Transverse colon (tissue), 4 donors: ENCODE measurements at regions not wholly inside any gene's neighbourhood (a gene's known extent, or its start where the extent isn't known, plus 50 kb on each side); places are given as distances from the start of the nearest gene placed in this dataset.
"Not testable (repeated sequence)": the region's sequence is repeated elsewhere in the genome, so short reads cannot be mapped to it uniquely, and the experiment has no call there.

Source experiments
- DNase-seq: peaks from one replicate; pipeline ENCODE4 v3.0.0-alpha.2; 2019
- H3K27ac ChIP-seq, 4 donors: fragments of 200-600 bp; sonication (generic); 2 replicates each; pipeline ENCODE4 v1.5.1; 2016 to 2018; ENCODE audit warnings: inconsistent platforms in 4 of 4
- H3K27me3 ChIP-seq: fragments of 200-600 bp; sonication (generic); 2 replicates; pipeline ENCODE4 v1.5.1; 2017; ENCODE audit warnings: inconsistent platforms
- H3K36me3 ChIP-seq, 4 donors: fragments of 200-600 bp; sonication (generic); 2 replicates each; pipeline ENCODE4 v1.5.1; 2017 to 2019; ENCODE audit warnings: inconsistent platforms in 4 of 4
- H3K4me1 ChIP-seq, 4 donors: fragments of 200-600 bp; sonication (generic); 2 replicates each; pipeline ENCODE4 v1.5.1; 2017 to 2020; ENCODE audit warnings: inconsistent platforms in 4 of 4
- H3K4me3 ChIP-seq, 4 donors: fragments of 200-600 bp; sonication (generic); 1 replicate in 1 of 4; 2 replicates in 3 of 4; pipeline versions ENCODE4 v1.5.1 to v1.6.1; 2017 to 2019; ENCODE audit warnings: inconsistent platforms in 4 of 4
- H3K9me3 ChIP-seq, 2 donors: fragments of 200-600 bp; sonication (generic); 2 replicates each; pipeline ENCODE4 v1.5.1; 2017 to 2019; ENCODE audit warnings: inconsistent platforms in 2 of 2
- CTCF ChIP-seq, 5 experiments: fragments of 200-600 bp in 3 of 5; fragments of 450-650 bp in 2 of 5; sonication (generic) in 3 of 5; IDR thresholded peaks; 1 replicate in 2 of 5; 2 replicates in 3 of 5; pipeline ENCODE4 v1.5.1; 2016 to 2017; ENCODE audit warnings: antibody characterized with exemption in 5 of 5, inconsistent platforms in 3 of 5, mild to moderate bottlenecking in 2 of 5, moderate library complexity in 1 of 5
- EP300 ChIP-seq: sonication (generic); formaldehyde crosslinking; IDR thresholded peaks from one replicate; pipeline ENCODE4 v1.6.1; 2017; ENCODE audit warnings: antibody characterized with exemption, low read depth
- POLR2A ChIP-seq: fragments of 450-650 bp; IDR thresholded peaks from one replicate; pipeline ENCODE4 v1.6.1; 2016; ENCODE audit warnings: antibody characterized with exemption, mild to moderate bottlenecking, moderate library complexity
- POLR2AphosphoS5 ChIP-seq, 3 donors: sonication (generic); formaldehyde crosslinking; IDR thresholded peaks; one replicate each; pipeline ENCODE4 v1.6.1; 2016; ENCODE audit warnings: antibody characterized with exemption in 3 of 3
- WGBS, 2 donors: methylation state at CpG; one replicate each; pipeline ENCODE4 v1.1.5; 2018; ENCODE audit warnings: low coverage in 1 of 2; 5-methylcytosine and 5-hydroxymethylcytosine counted together
- in situ Hi-C, 4 donors: fragments of 200-750 bp; cut with MboI; loops; one replicate each; pipeline versions ENCODE4 v1.15.0 to v1.15.1; 2017; ENCODE audit warnings: low sequenced_read_pairs in 3 of 4, low pct_ligation_motif_present in 1 of 4, low pct_unique_long_range_greater_than_20kb in 1 of 4
- intact Hi-C: fragments of 100-400 bp; cut with DNase I; formaldehyde crosslinking; loops from one replicate; pipeline ENCODE4 v1.15.1; 2023; ENCODE audit warnings: low total_unique reads

- in situ Hi-C loops = no loop called here
- H3K36me3 ChIP-seq = no peaks in the 10 kb centered on the region
- H3K4me3 ChIP-seq = no peak overlapping the region
- no peaks in the 10 kb centered on the region for H3K27me3 ChIP-seq
- WGBS, 2 donors = 50 to 72% methylated on average over 2 to 13 of the region's 14 CpGs
- no peak overlapping the region for H3K27ac ChIP-seq
- no peak for DNase-seq
- no peaks in the 10 kb centered on the region for H3K9me3 ChIP-seq
- TF ChIP-seq POLR2A (no peak), POLR2AphosphoS5 (IDR thresholded peaks at IDR 0.05) (no peak), EP300 (no peak), CTCF (IDR thresholded peaks at IDR 0.05) (no peak)
- H3K4me1 ChIP-seq = no peaks in the 10 kb centered on the region
- intact Hi-C loops = no loop called here
Measured at GRCh38 chr2:16392647-16393499, 272.8 kb downstream of the CYRIA start.

GRCh38 chr2:16391986-16392385 is 273.6 kb downstream of the CYRIA start:
- WGBS, 2 donors = 83% methylated on average over 5 of the region's 5 CpGs; no CpG with 5 or more reads in 1 of the 2 donors
- intact Hi-C loops = no loop called here
- no peak overlapping the region for H3K4me3 ChIP-seq

GRCh38 chr2:16390561-16390960 is 275.1 kb downstream of the CYRIA start:
- Histone ChIP-seq H3K4me1 (no peaks in the 10 kb centered on the region), H3K27ac (no peak overlapping the region), H3K9me3 (no peaks in the 10 kb centered on the region), H3K36me3 (no peaks in the 10 kb centered on the region), H3K27me3 (no peaks in the 10 kb centered on the region), H3K4me3 (no peak overlapping the region)
- no peak for DNase-seq
- in situ Hi-C loops = no loop called here
- WGBS, 2 donors = 80 to 87% methylated on average over 5 to 6 of the region's 6 CpGs
- no peak for TF ChIP-seq POLR2AphosphoS5 (IDR thresholded peaks at IDR 0.05)
- no peak for TF ChIP-seq CTCF (IDR thresholded peaks at IDR 0.05)
- TF ChIP-seq POLR2A = no peak
- intact Hi-C loops = no loop called here

More at GRCh38 chr2:16391986-16392385, 273.6 kb downstream of the CYRIA start:
- Histone ChIP-seq H3K9me3 (no peaks in the 10 kb centered on the region), H3K27me3 (no peaks in the 10 kb centered on the region), H3K27ac (no peak overlapping the region), H3K4me1 (no peaks in the 10 kb centered on the region), H3K36me3 (no peaks in the 10 kb centered on the region)
- in situ Hi-C loops = no loop called here
- no peak for DNase-seq
- TF ChIP-seq EP300 (no peak), POLR2AphosphoS5 (IDR thresholded peaks at IDR 0.05) (no peak), POLR2A (no peak), CTCF (IDR thresholded peaks at IDR 0.05) (no peak)

- in situ Hi-C loops = no loop called here
- no peaks in the 10 kb centered on the region for H3K4me1 ChIP-seq
- intact Hi-C loops = no loop called here
- H3K36me3 ChIP-seq = no peaks in the 10 kb centered on the region
- no peak overlapping the region for H3K27ac ChIP-seq
- DNase-seq = no peak
- no peak overlapping the region for H3K4me3 ChIP-seq
- 92% methylated on average over 3 of the region's 3 CpGs; no CpG with 5 or more reads in 1 of the 2 donors for WGBS, 2 donors
- TF ChIP-seq CTCF (IDR thresholded peaks at IDR 0.05) = no peak
- no peak for TF ChIP-seq POLR2A
- no peak for TF ChIP-seq EP300
- TF ChIP-seq POLR2AphosphoS5 (IDR thresholded peaks at IDR 0.05) = no peak
- H3K27me3 ChIP-seq = no peaks in the 10 kb centered on the region
- H3K9me3 ChIP-seq = no peaks in the 10 kb centered on the region
Measured at GRCh38 chr2:16389611-16390010, 276.0 kb downstream of the CYRIA start.

GRCh38 chr2:16388199-16388830 is 277.3 kb downstream of the CYRIA start:
- in situ Hi-C loops, H3K36me3 ChIP-seq, H3K27ac ChIP-seq, intact Hi-C loops, H3K4me1 ChIP-seq, H3K9me3 ChIP-seq, DNase-seq, H3K27me3 ChIP-seq, H3K4me3 ChIP-seq: not testable (repeated sequence)
- WGBS, 2 donors = 94 to 95% methylated on average over 4 to 16 of the region's 16 CpGs
